Peyer's patch (tissue), 4 donors: ENCODE measurements at regions not wholly inside any gene's neighbourhood (a gene's known extent, or its start where the extent isn't known, plus 50 kb on each side); places are given as distances from the start of the nearest gene placed in this dataset.
"Not testable (repeated sequence)": the region's sequence is repeated elsewhere in the genome, so short reads cannot be mapped to it uniquely, and the experiment has no call there.

Source experiments
- DNase-seq, 3 donors: peaks; one replicate each; pipeline ENCODE4 v3.0.0-alpha.2; 2017 to 2019
- H3K27ac ChIP-seq, 4 donors: fragments of 200-600 bp; sonication (generic); one replicate each; pipeline ENCODE4 v1.5.1; 2016 to 2019
- H3K27me3 ChIP-seq, 2 donors: fragments of 200-600 bp; sonication (generic); one replicate each; pipeline ENCODE4 v1.5.1; 2019
- H3K36me3 ChIP-seq, 3 donors: fragments of 200-600 bp; sonication (generic); one replicate each; pipeline ENCODE4 v1.5.1; 2016 to 2019
- H3K4me1 ChIP-seq, 4 donors: fragments of 200-600 bp; sonication (generic); one replicate each; pipeline ENCODE4 v1.5.1; 2016 to 2019
- H3K4me3 ChIP-seq, 4 donors: fragments of 200-600 bp; sonication (generic); 1 replicate in 3 of 4; 2 replicates in 1 of 4; pipeline ENCODE4 v1.5.1; 2016 to 2019; ENCODE audit warnings: mild to moderate bottlenecking in 1 of 4
- H3K9me3 ChIP-seq, 4 donors: fragments of 200-600 bp; sonication (generic); one replicate each; pipeline ENCODE4 v1.5.1; 2016 to 2019; ENCODE audit warnings: mild to moderate bottlenecking in 1 of 4
- POLR2A ChIP-seq, 2 donors: fragments of 450-650 bp; IDR thresholded peaks; one replicate each; pipeline ENCODE4 v1.5.1; 2017; ENCODE audit warnings: antibody characterized with exemption in 2 of 2, mild to moderate bottlenecking in 2 of 2, moderate library complexity in 2 of 2
- TF ChIP-seq, protein P1 (sequence below), 6 experiments: fragments of 450-650 bp in 4 of 6; fragments of 200-600 bp in 2 of 6; sonication (generic) in 1 of 6; IDR thresholded peaks; one replicate each; pipeline ENCODE4 v1.5.1; 2017 to 2019; ENCODE audit warnings: antibody characterized with exemption in 6 of 6, mild to moderate bottlenecking in 3 of 6, moderate library complexity in 1 of 6

DNA sequence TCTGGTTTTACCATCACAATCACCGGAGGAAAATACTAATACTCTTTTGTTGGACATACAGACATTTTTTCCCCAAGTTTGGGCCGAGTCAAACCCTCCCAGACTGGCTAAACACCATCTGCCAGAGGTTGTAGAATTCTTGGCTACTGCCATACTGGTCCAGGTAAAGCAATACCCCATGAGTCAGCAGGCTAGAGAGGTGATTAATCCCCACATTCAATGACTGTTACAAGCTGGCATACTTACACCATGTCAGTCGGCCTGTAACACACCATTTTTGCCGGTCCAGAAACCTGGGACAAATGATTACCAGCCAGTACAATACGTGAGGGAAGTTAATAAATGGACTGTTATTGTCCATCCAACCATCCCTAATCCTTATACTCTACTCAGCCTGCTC lies 923.9 kb upstream of the AMELY start:
- Histone ChIP-seq H3K36me3 (no peaks in the 10 kb centered on the region), H3K4me3 (no peak overlapping the region), H3K9me3 (no peaks in the 10 kb centered on the region), H3K27me3 (no peaks in the 10 kb centered on the region), H3K27ac (no peak overlapping the region), H3K4me1 (no peaks in the 10 kb centered on the region)
- TF ChIP-seq, protein P1, sequence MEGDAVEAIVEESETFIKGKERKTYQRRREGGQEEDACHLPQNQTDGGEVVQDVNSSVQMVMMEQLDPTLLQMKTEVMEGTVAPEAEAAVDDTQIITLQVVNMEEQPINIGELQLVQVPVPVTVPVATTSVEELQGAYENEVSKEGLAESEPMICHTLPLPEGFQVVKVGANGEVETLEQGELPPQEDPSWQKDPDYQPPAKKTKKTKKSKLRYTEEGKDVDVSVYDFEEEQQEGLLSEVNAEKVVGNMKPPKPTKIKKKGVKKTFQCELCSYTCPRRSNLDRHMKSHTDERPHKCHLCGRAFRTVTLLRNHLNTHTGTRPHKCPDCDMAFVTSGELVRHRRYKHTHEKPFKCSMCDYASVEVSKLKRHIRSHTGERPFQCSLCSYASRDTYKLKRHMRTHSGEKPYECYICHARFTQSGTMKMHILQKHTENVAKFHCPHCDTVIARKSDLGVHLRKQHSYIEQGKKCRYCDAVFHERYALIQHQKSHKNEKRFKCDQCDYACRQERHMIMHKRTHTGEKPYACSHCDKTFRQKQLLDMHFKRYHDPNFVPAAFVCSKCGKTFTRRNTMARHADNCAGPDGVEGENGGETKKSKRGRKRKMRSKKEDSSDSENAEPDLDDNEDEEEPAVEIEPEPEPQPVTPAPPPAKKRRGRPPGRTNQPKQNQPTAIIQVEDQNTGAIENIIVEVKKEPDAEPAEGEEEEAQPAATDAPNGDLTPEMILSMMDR (IDR thresholded peaks at IDR 0.05) = no peak
- TF ChIP-seq POLR2A (IDR thresholded peaks at IDR 0.05) = no peak
- no peak for DNase-seq

DNA sequence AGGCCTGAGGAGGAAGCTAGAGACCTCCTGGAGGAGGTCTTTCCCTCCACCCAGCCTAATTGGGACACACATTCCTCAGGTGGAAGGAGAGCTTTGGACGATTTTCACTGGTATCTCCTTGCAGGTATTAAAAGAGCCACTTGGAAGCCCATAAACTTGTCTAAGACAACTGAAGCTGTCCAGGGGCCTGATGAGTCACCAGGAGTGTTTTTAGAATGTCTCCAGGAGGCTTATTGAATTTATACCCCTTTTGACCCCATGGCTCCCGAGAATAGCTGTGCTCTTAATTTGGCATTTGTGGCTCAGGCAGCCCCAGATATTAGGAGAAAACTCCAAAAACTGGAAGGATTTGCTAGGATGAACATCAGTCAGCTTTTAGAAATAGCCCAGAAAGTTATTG lies 922.7 kb upstream of the AMELY start:
- H3K36me3 ChIP-seq = no peaks in the 10 kb centered on the region
- DNase-seq = no peak
- H3K4me3 ChIP-seq = no peak overlapping the region
- H3K27ac ChIP-seq = no peak overlapping the region
- no peaks in the 10 kb centered on the region for H3K9me3 ChIP-seq
- H3K27me3 ChIP-seq = no peaks in the 10 kb centered on the region
- no peaks in the 10 kb centered on the region for H3K4me1 ChIP-seq
- no peak for TF ChIP-seq POLR2A (IDR thresholded peaks at IDR 0.05)
- TF ChIP-seq, protein P1 (IDR thresholded peaks at IDR 0.05) = no peak

DNA sequence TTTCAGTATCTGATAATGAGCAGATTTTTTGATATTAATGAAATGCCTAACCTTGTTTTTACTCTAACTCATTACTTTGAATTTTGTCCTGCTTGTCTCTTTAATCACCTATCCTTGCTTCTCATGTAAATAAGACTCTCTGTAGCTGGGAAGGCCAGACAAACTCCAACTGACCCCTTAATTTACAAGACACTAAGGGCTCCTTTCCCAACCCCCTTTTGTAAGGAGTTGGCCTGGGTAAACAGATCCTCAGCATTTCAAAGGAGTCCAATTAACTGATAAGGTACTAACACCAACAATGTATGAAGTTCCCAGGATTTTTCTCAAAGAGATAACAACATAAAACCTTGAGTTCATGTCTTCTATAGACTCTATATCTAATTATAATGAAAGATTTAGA lies 919.3 kb upstream of the AMELY start:
- H3K4me1 ChIP-seq, H3K9me3 ChIP-seq, H3K27me3 ChIP-seq, H3K27ac ChIP-seq, H3K4me3 ChIP-seq, H3K36me3 ChIP-seq, DNase-seq: not testable (repeated sequence)

DNA sequence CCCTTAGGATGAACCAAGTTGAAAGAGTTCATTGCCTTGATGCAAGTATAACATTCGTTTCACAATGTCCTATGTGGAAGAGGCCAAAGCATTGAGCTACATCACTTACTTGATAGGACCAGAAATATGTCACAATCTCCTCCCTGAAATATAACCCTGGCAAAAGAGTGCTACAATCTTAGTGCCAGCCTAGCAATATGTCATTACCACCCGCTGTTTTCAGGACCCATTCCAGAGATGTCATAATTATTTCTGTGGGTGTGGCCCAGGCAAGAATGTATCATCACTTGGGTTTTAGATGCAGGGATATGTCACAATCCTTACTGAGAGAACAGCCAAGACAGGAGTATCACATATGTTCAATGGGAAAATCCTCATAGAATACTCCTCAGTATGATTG lies 915.0 kb upstream of the AMELY start:
- DNase-seq = no peak
- TF ChIP-seq, protein P1 (IDR thresholded peaks at IDR 0.05) = no peak
- no peak for TF ChIP-seq POLR2A (IDR thresholded peaks at IDR 0.05)
- no peak overlapping the region for H3K4me3 ChIP-seq
- no peaks in the 10 kb centered on the region for H3K4me1 ChIP-seq
- no peaks in the 10 kb centered on the region for H3K9me3 ChIP-seq
- no peaks in the 10 kb centered on the region for H3K36me3 ChIP-seq
- H3K27me3 ChIP-seq = no peaks in the 10 kb centered on the region
- no peak overlapping the region for H3K27ac ChIP-seq

DNA sequence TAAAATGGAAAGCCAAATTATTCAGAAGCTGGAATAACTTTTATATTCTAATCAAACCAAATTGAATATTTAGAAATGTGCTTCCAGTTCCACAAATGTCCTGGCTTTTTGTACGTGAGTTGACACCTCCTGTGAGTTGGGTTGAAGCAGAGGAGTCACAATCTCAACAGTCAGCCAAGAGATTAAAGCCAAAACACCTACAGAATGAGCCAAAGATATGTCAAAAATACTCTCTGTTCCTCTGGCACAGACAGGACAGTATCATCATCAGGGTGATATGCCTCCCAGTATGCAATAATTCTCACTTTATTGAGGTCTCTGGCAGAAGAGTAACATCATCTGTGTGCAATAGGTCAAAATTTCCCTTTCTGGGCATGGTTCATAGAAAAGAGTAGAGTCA lies 914.3 kb upstream of the AMELY start:
- DNase-seq = no peak
- TF ChIP-seq POLR2A (IDR thresholded peaks at IDR 0.05) = no peak
- TF ChIP-seq, protein P1 (IDR thresholded peaks at IDR 0.05) = no peak

GRCh38 chrY:7821295-7822035 lies 909.9 kb upstream of the AMELY start:
- H3K27me3 ChIP-seq = no peaks in the 10 kb centered on the region

More for the DNA sequence above, 914.3 kb upstream of the AMELY start:
- H3K27ac ChIP-seq = no peak overlapping the region
- H3K4me3 ChIP-seq = no peak overlapping the region
- no peaks in the 10 kb centered on the region for H3K27me3 ChIP-seq
- no peaks in the 10 kb centered on the region for H3K36me3 ChIP-seq
- H3K4me1 ChIP-seq = no peaks in the 10 kb centered on the region
- H3K9me3 ChIP-seq = no peaks in the 10 kb centered on the region

More at GRCh38 chrY:7821295-7822035, 909.9 kb upstream of the AMELY start:
- H3K27ac ChIP-seq = no peak overlapping the region
- H3K36me3 ChIP-seq = no peaks in the 10 kb centered on the region
- no peaks in the 10 kb centered on the region for H3K4me1 ChIP-seq
- no peak for TF ChIP-seq POLR2A (IDR thresholded peaks at IDR 0.05)
- TF ChIP-seq, protein P1 (IDR thresholded peaks at IDR 0.05) = no peak
- DNase-seq = no peak
- H3K9me3 ChIP-seq = no peaks in the 10 kb centered on the region
- no peak overlapping the region for H3K4me3 ChIP-seq
